GM23338 (cell line): ENCODE measurements at regions not wholly inside any gene's neighbourhood (a gene's known extent, or its start where the extent isn't known, plus 50 kb on each side); places are given as distances from the start of the nearest gene placed in this dataset.

Experiments
- ATAC-seq: fragments of 200-7000 bp; cut with Tn5 transposase; 3 replicates; pipeline ENCODE4 v1.9.1; 2020
- DNase-seq: peaks from one replicate; pipeline ENCODE4 v3.0.0-alpha.2; 2015; ENCODE audit warnings: low spot score
- H2AFZ ChIP-seq: fragments of 200-600 bp; sonication (generic); 2 replicates; pipeline ENCODE4 v1.8.0; 2016; ENCODE audit warnings: antibody characterized with exemption, mild to moderate bottlenecking, moderate library complexity
- H3F3A ChIP-seq: fragments of 200-600 bp; sonication (generic); replicated peaks from 2 replicates; pipeline ENCODE4 v1.8.0; 2017; ENCODE audit warnings: antibody characterized with exemption, mixed run types, low read depth
- H3K27ac ChIP-seq: fragments of 200-600 bp; sonication (generic); 2 replicates; pipeline ENCODE4 v1.6.1; 2016; ENCODE audit warnings: low read depth
- H3K27me3 ChIP-seq: fragments of 200-600 bp; sonication (generic); 2 replicates; pipeline ENCODE4 v1.8.0; 2016; ENCODE audit warnings: mild to moderate bottlenecking, mixed run types, moderate library complexity; ENCODE audit not compliant: insufficient read depth
- H3K36me3 ChIP-seq: fragments of 200-600 bp; sonication (generic); 2 replicates; pipeline ENCODE4 v1.8.0; 2016; ENCODE audit warnings: mild to moderate bottlenecking; ENCODE audit not compliant: insufficient read depth
- H3K4me1 ChIP-seq: fragments of 200-600 bp; sonication (generic); 2 replicates; pipeline ENCODE4 v1.8.0; 2016; ENCODE audit warnings: mild to moderate bottlenecking, moderate library complexity; ENCODE audit not compliant: insufficient read depth
- H3K4me2 ChIP-seq: fragments of 200-600 bp; sonication (generic); 2 replicates; pipeline ENCODE4 v1.7.1; 2017; ENCODE audit warnings: mixed run types
- H3K4me3 ChIP-seq: fragments of 200-600 bp; sonication (generic); 2 replicates; pipeline ENCODE4 v1.6.1; 2016; ENCODE audit warnings: mixed run types
- H3K79me2 ChIP-seq: fragments of 200-600 bp; sonication (generic); replicated peaks from 2 replicates; pipeline ENCODE4 v1.8.0; 2017; ENCODE audit warnings: mild to moderate bottlenecking; ENCODE audit not compliant: insufficient read depth
- H3K9me2 ChIP-seq: fragments of 200-600 bp; sonication (generic); 2 replicates; pipeline ENCODE4 v1.8.0; 2017; ENCODE audit not compliant: insufficient read depth
- H4K20me1 ChIP-seq: fragments of 200-600 bp; sonication (generic); replicated peaks from 2 replicates; pipeline ENCODE4 v1.8.0; 2017; ENCODE audit warnings: mild to moderate bottlenecking; ENCODE audit not compliant: insufficient read depth
- H3K27ac Mint-ChIP-seq: 2 replicates; pipeline ENCODE4 v1.8.0; 2020; ENCODE audit warnings: inconsistent platforms, mild to moderate bottlenecking, moderate library complexity, mixed read lengths
- H3K27me3 Mint-ChIP-seq: 3 replicates; pipeline ENCODE4 v1.8.0; 2022; ENCODE audit warnings: low read depth, mild to moderate bottlenecking, moderate library complexity, mixed read lengths, inconsistent platforms; ENCODE audit not compliant: insufficient read depth, poor library complexity
- H3K36me3 Mint-ChIP-seq: 3 replicates; pipeline ENCODE4 v1.8.0; 2021; ENCODE audit warnings: low read depth, mild to moderate bottlenecking, inconsistent platforms, moderate library complexity, mixed read lengths
- H3K4me1 Mint-ChIP-seq: 3 replicates; pipeline ENCODE4 v1.8.0; 2020; ENCODE audit warnings: mild to moderate bottlenecking, inconsistent platforms, mixed read lengths
- H3K4me3 Mint-ChIP-seq: 3 replicates; pipeline ENCODE4 v1.8.0; 2021; ENCODE audit warnings: moderate library complexity, mild to moderate bottlenecking, inconsistent platforms, mixed read lengths
- H3K9me3 Mint-ChIP-seq: 3 replicates; pipeline ENCODE4 v1.8.0; 2020; ENCODE audit warnings: moderate library complexity, mild to moderate bottlenecking, inconsistent platforms, mixed read lengths
- CREB1 ChIP-seq: fragments of 250-450 bp; sonication (Bioruptor Pico); IDR thresholded peaks from 2 replicates; pipeline ENCODE4 v1.5.0; 2020; ENCODE audit warnings: low read depth, mild to moderate bottlenecking, moderate library complexity
- CTCF ChIP-seq, 2 experiments: fragments of 200-600 bp in 1 of 2; sonication (generic) in 1 of 2; conservative IDR thresholded peaks; 2 replicates each; pipeline versions ENCODE4 v1.5.1 to v1.6.1; 2016 to 2017; ENCODE audit warnings: antibody characterized with exemption in 2 of 2, low read depth in 2 of 2, mild to moderate bottlenecking in 2 of 2, moderate library complexity in 1 of 2
- ETS1 ChIP-seq: IDR thresholded peaks from 2 replicates; pipeline ENCODE4 v1.6.1; 2016; ENCODE audit warnings: antibody characterized with exemption
- EZH2 ChIP-seq: fragments of 200-600 bp; sonication (generic); IDR thresholded peaks from one replicate; pipeline ENCODE4 v1.8.0; 2017; ENCODE audit warnings: antibody characterized with exemption, mild to moderate bottlenecking, low read depth; ENCODE audit not compliant: unreplicated experiment
- EZH2phosphoT487 ChIP-seq: fragments of 200-600 bp; sonication (generic); IDR thresholded peaks from one replicate; pipeline ENCODE4 v1.8.1; 2018; ENCODE audit warnings: antibody characterized with exemption; ENCODE audit not compliant: unreplicated experiment
- JUNB ChIP-seq: IDR thresholded peaks from one replicate; pipeline ENCODE4 v1.6.1; 2016; ENCODE audit warnings: antibody characterized with exemption; ENCODE audit not compliant: unreplicated experiment
- NANOG ChIP-seq: IDR thresholded peaks from 2 replicates; pipeline ENCODE4 v1.6.1; 2016; ENCODE audit warnings: antibody characterized with exemption, borderline replicate concordance
- POLR2AphosphoS5 ChIP-seq: IDR thresholded peaks from 2 replicates; pipeline ENCODE4 v1.6.1; 2016; ENCODE audit warnings: antibody characterized with exemption, low read depth
- REST ChIP-seq: IDR thresholded peaks from one replicate; pipeline ENCODE4 v1.6.1; 2018; ENCODE audit warnings: antibody characterized with exemption; ENCODE audit not compliant: unreplicated experiment
- STAT1 ChIP-seq: IDR thresholded peaks from one replicate; pipeline ENCODE4 v1.6.1; 2016; ENCODE audit warnings: antibody characterized with exemption; ENCODE audit not compliant: unreplicated experiment
- ZNF114 ChIP-seq: fragments of 250-450 bp; sonication (Bioruptor Pico); IDR thresholded peaks from 2 replicates; pipeline ENCODE4 v1.5.0; 2020; ENCODE audit warnings: mild to moderate bottlenecking, moderate library complexity
- ZNF331 ChIP-seq: fragments of 250-450 bp; sonication (Bioruptor Pico); IDR thresholded peaks from 2 replicates; pipeline ENCODE4 v1.5.0; 2020; ENCODE audit warnings: low read depth, mild to moderate bottlenecking, moderate library complexity
- ZNF462 ChIP-seq: fragments of 250-450 bp; sonication (Bioruptor Pico); IDR thresholded peaks from 2 replicates; pipeline ENCODE4 v1.5.0; 2020; ENCODE audit warnings: mild to moderate bottlenecking, moderate library complexity

- TF ChIP-seq ZNF114 (CRISPR knock-in tag) (no peak), EZH2phosphoT487 (no peak), EZH2 (no peak)
These were observed 1104.1 kb downstream of the CDH11 start (continued) for GRCh38 chr16:64017796-64018195.

GRCh38 chr16:64013856-64014255, 1108.0 kb downstream of the CDH11 start:
- no peak overlapping the region for H2AFZ ChIP-seq
- Mint-ChIP-seq H3K27ac (no peak overlapping the region), H3K4me3 (no peak overlapping the region), H3K9me3 (peaks cover 13% of the 10 kb centered on the region; the same call in 2 of the 3 replicates), H3K4me1 (no peaks in the 10 kb centered on the region), H3K27me3 (no peaks in the 10 kb centered on the region), H3K36me3 (peaks cover 4% of the 10 kb centered on the region)
- no peaks in the 10 kb centered on the region for H3K27me3 ChIP-seq
- TF ChIP-seq ZNF331 (CRISPR knock-in tag) = no peak
- no peak for TF ChIP-seq EZH2phosphoT487
- TF ChIP-seq ZNF462 (CRISPR knock-in tag) = no peak
- TF ChIP-seq NANOG = no peak
- TF ChIP-seq ETS1 = no peak
- TF ChIP-seq CTCF (conservative IDR thresholded peaks at IDR 0.05; ENCODE audit: low read depth in 2 of 2) = no peak
- no peak for TF ChIP-seq REST
- TF ChIP-seq POLR2AphosphoS5 = no peak
- TF ChIP-seq EZH2 = no peak
- TF ChIP-seq CREB1 = no peak
- TF ChIP-seq ZNF114 (CRISPR knock-in tag) = no peak
- TF ChIP-seq JUNB = no peak
- TF ChIP-seq STAT1 = no peak
- no peaks in the 10 kb centered on the region for H3F3A ChIP-seq
- H3K36me3 ChIP-seq = no peaks in the 10 kb centered on the region
- ATAC-seq = no peak
- H3K79me2 ChIP-seq = no peaks in the 10 kb centered on the region
- H3K4me1 ChIP-seq = no peaks in the 10 kb centered on the region
- H3K4me2 ChIP-seq = no peak overlapping the region
- no peak for DNase-seq
- no peaks in the 10 kb centered on the region for H4K20me1 ChIP-seq
- no peak overlapping the region for H3K27ac ChIP-seq
- no peak overlapping the region for H3K4me3 ChIP-seq
- H3K9me2 ChIP-seq = no peaks in the 10 kb centered on the region
